ENCODE measurements at regions not wholly inside any gene's neighbourhood (a gene's known extent, or its start where the extent isn't known, plus 50 kb on each side); places are given as distances from the start of the nearest gene placed in this dataset.
A peak's percentile ranks its signal among the peaks of the same experiment; 100 is the strongest.

DNA sequence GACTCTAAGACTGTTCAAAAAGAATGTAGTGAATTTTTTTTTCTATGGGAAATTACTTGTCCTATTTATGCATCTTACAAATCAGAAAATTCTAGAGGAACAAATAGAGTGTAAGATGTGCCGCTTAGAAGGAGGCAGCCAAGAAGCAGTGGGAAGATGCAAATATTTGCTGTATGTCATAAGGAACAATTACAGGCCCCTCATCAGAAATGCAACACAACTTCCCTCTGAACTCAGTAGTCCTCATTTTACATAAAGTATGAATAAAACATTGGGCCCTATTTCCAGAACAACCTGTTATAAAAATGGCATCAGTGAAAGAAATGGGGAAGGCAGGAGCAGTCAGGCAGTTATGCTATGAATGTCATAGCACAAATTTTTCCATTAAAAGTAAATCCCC is 50.7 kb upstream of the SCG2 start:
- TF ChIP-seq EZH2 (IDR thresholded peaks at IDR 0.05; ENCODE audit: borderline replicate concordance, low read depth, low read length, poor library complexity, severe bottlenecking) (no peak), CTCF (conservative IDR thresholded peaks at IDR 0.05; ENCODE audit: low read depth, low read length) (no peak)
- intact Hi-C loops (cut with micrococcal nuclease; ENCODE audit: unreplicated experiment) = no loop called here
- DNase-seq (ENCODE audit: low spot score) = no peak
- Histone ChIP-seq H3K27me3 (replicated peaks; ENCODE audit: insufficient read depth, low read depth, low read length, poor library complexity) (no peaks in the 10 kb centered on the region), H3K27ac (ENCODE audit: low read depth, low read length, poor library complexity, severe bottlenecking) (peak overlapping the region; percentile 37), H3K36me3 (ENCODE audit: insufficient read depth, low read length, poor library complexity, severe bottlenecking) (peaks cover 17% of the 10 kb centered on the region), H3K9me3 (ENCODE audit: low read depth, low read length, poor library complexity, severe bottlenecking) (peaks cover 6% of the 10 kb centered on the region), H3K4me3 (ENCODE audit: low read depth, low read length, poor library complexity, severe bottlenecking) (no peak overlapping the region), H3K4me1 (ENCODE audit: insufficient read depth, low read length, poor library complexity, severe bottlenecking) (peaks cover 46% of the 10 kb centered on the region)
- CTCF ChIA-PET = no interaction called here
- no TSS peak for BruUV-seq (replicated peaks)
- POLR2A ChIA-PET (ENCODE audit: low non-redundant PET) = no interaction called here

DNA sequence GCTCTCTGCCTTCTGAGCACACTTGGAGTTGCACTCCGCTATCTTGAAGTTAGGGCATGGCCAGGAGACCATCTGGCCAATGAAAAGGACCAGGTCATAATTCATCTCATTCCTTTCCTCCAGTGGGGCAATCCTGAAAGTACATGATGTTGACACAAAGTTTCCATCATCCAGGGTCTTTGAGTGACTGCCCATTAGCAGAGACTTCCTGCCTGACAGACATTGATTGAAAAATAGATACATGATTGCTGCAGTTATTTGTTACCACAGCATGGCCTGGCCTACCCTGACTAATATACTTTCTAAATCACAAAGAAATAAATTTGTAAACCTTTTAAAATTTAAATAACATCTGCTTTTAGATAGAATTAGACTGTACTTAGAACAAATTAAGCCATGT is 50.0 kb upstream of the SCG2 start:
- TSS peak; percentile 0 for BruUV-seq (replicated peaks)
- intact Hi-C loops (cut with micrococcal nuclease; ENCODE audit: unreplicated experiment) = no loop called here
- H3K36me3 ChIP-seq (ENCODE audit: insufficient read depth, low read length, poor library complexity, severe bottlenecking) = peaks cover 17% of the 10 kb centered on the region
- ChIA-PET CTCF (no interaction called here), POLR2A (ENCODE audit: low non-redundant PET) (no interaction called here)
- no peak for DNase-seq (ENCODE audit: low spot score)
- H3K4me3 ChIP-seq (ENCODE audit: low read depth, low read length, poor library complexity, severe bottlenecking) = no peak overlapping the region
- no peak overlapping the region for H3K27ac ChIP-seq (ENCODE audit: low read depth, low read length, poor library complexity, severe bottlenecking)
- no peak for TF ChIP-seq CTCF (conservative IDR thresholded peaks at IDR 0.05; ENCODE audit: low read depth, low read length)
- TF ChIP-seq EZH2 (IDR thresholded peaks at IDR 0.05; ENCODE audit: borderline replicate concordance, low read depth, low read length, poor library complexity, severe bottlenecking) = no peak
- no peaks in the 10 kb centered on the region for H3K27me3 ChIP-seq (replicated peaks; ENCODE audit: insufficient read depth, low read depth, low read length, poor library complexity)
- peaks cover 6% of the 10 kb centered on the region for H3K9me3 ChIP-seq (ENCODE audit: low read depth, low read length, poor library complexity, severe bottlenecking)
- H3K4me1 ChIP-seq (ENCODE audit: insufficient read depth, low read length, poor library complexity, severe bottlenecking) = peaks cover 50% of the 10 kb centered on the region
